Fibroblast of lung (primary cell): ENCODE measurements at regions not wholly inside any gene's neighbourhood (a gene's known extent, or its start where the extent isn't known, plus 50 kb on each side); places are given as distances from the start of the nearest gene placed in this dataset.

ENCODE experiments used
- CTCF ChIP-seq, 2 donors: IDR thresholded peaks in 1 of 2; conservative IDR thresholded peaks in 1 of 2; 1 replicate in 1 of 2; 2 replicates in 1 of 2; pipeline ENCODE4 v1.5.1; 2011 to 2012; ENCODE audit warnings: low read length in 2 of 2, control low read depth in 1 of 2, inconsistent platforms in 1 of 2, low read depth in 1 of 2, mild to moderate bottlenecking in 1 of 2
- EZH2 ChIP-seq: IDR thresholded peaks from 2 replicates; pipeline ENCODE4 v1.5.1; 2012; ENCODE audit warnings: low read length, control low read depth, mild to moderate bottlenecking; ENCODE audit errors: missing control alignments

DNA sequence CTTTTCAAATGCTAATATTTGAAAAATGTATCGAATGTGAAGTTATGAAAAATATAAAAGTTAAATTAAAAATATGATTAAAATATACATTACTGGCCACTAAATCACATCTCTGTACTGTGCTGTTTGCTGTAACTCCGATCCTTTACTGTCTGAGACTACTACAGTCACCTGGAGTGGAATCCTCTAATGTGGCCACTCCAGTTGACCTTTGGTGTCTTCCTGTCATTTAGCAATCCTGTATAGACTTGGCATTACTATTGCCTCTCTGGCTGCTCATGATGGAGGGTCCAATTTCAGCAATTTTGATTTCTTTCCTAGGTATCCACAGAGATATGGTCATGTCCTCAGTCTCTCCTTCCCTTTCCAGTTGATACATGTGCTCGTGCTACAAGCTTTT lies 560.0 kb downstream of the CCDC85A start:
- TF ChIP-seq CTCF (conservative IDR thresholded peaks at IDR 0.05 in 1 of 2, IDR thresholded peaks at IDR 0.05 in 1 of 2; ENCODE audit: low read depth in 1 of 2, low read length in 2 of 2) (no peak), EZH2 (no peak)
